ENCODE measurements at regions not wholly inside any gene's neighbourhood (a gene's known extent, or its start where the extent isn't known, plus 50 kb on each side); places are given as distances from the start of the nearest gene placed in this dataset.

DNA sequence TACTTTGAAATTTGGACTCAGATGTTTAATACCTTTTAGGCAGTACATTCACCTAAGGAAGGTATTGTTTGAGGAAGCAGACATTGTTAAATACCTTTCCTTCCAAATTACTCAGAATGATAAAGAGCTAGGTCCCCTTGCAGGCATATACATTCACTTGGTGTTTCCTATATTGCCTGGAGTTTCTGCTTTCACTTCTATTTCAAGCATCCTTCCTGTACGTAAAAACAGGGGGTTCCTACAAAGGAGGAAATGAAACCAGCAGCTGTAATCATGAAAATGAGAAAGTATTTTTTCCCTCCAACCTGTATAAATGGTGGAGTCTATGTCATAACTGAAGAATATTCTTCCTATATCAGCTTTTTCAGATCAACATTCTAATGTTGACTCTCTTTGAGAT lies 90.4 kb upstream of the RASGEF1B start:
- TF ChIP-seq POLR2AphosphoS5 (IDR thresholded peaks at IDR 0.05), result no peak
- TF ChIP-seq, protein P1, sequence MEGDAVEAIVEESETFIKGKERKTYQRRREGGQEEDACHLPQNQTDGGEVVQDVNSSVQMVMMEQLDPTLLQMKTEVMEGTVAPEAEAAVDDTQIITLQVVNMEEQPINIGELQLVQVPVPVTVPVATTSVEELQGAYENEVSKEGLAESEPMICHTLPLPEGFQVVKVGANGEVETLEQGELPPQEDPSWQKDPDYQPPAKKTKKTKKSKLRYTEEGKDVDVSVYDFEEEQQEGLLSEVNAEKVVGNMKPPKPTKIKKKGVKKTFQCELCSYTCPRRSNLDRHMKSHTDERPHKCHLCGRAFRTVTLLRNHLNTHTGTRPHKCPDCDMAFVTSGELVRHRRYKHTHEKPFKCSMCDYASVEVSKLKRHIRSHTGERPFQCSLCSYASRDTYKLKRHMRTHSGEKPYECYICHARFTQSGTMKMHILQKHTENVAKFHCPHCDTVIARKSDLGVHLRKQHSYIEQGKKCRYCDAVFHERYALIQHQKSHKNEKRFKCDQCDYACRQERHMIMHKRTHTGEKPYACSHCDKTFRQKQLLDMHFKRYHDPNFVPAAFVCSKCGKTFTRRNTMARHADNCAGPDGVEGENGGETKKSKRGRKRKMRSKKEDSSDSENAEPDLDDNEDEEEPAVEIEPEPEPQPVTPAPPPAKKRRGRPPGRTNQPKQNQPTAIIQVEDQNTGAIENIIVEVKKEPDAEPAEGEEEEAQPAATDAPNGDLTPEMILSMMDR (IDR thresholded peaks at IDR 0.05), result no peak
